PC-9 (cell line): ENCODE measurements at regions not wholly inside any gene's neighbourhood (a gene's known extent, or its start where the extent isn't known, plus 50 kb on each side); places are given as distances from the start of the nearest gene placed in this dataset.

ENCODE experiments used
- CTCF ChIP-seq: fragments of 200-600 bp; sonication (generic); conservative IDR thresholded peaks from 2 replicates; pipeline ENCODE4 v1.6.1; 2017; ENCODE audit warnings: mixed run types, antibody characterized with exemption, mild to moderate bottlenecking, moderate library complexity
- EZH2 ChIP-seq: fragments of 200-600 bp; sonication (generic); IDR thresholded peaks from 2 replicates; pipeline ENCODE4 v1.8.0; 2017; ENCODE audit warnings: antibody characterized with exemption, low read depth

GRCh38 chr10:131537281-131537680 lies 225.8 kb upstream of the TCERG1L start:
- TF ChIP-seq CTCF (no peak), EZH2 (no peak)
